ENCODE measurements at regions not wholly inside any gene's neighbourhood (a gene's known extent, or its start where the extent isn't known, plus 50 kb on each side); places are given as distances from the start of the nearest gene placed in this dataset.
"Not testable (repeated sequence)": the region's sequence is repeated elsewhere in the genome, so short reads cannot be mapped to it uniquely, and the experiment has no call there.

- ChIA-PET POLR2A (no interaction called here), CTCF (no interaction called here)
- TF ChIP-seq CTCF (IDR thresholded peaks at IDR 0.05; ENCODE audit: insufficient read depth in 1 of 2, low read depth in 1 of 2, low read length in 1 of 2, severe bottlenecking in 1 of 2, unreplicated experiment in 1 of 2): no peak
Observed at GRCh38 chr2:175805442-175806124, 196.5 kb downstream of the LNPK start.

GRCh38 chr2:175804122-175804521 is 197.9 kb downstream of the LNPK start:
- TF ChIP-seq CTCF (IDR thresholded peaks at IDR 0.05; ENCODE audit: insufficient read depth in 1 of 2, low read depth in 1 of 2, low read length in 1 of 2, severe bottlenecking in 1 of 2, unreplicated experiment in 1 of 2): no peak
- H3K9me3 ChIP-seq: no peaks in the 10 kb centered on the region
- no peaks in the 10 kb centered on the region for H3K27me3 ChIP-seq (replicated peaks; ENCODE audit: control insufficient read depth, insufficient read depth, low read length)
- Mint-ChIP-seq H3K4me1 (ENCODE audit: low read depth, unreplicated experiment) (peaks cover 6% of the 10 kb centered on the region), H3K9me3 (ENCODE audit: unreplicated experiment) (no peaks in the 10 kb centered on the region), H3K36me3 (ENCODE audit: insufficient read depth, unreplicated experiment) (no peaks in the 10 kb centered on the region), H3K27me3 (ENCODE audit: insufficient read depth, unreplicated experiment) (peaks cover 16% of the 10 kb centered on the region), H3K4me3 (ENCODE audit: unreplicated experiment) (no peak overlapping the region), H3K27ac (ENCODE audit: unreplicated experiment) (no peak overlapping the region)
- no peak overlapping the region for H3K4me3 ChIP-seq (ENCODE audit: low read depth, low read length)
- ChIA-PET POLR2A (no interaction called here), CTCF (no interaction called here)
- BruUV-seq (replicated peaks): no TSS peak
- H3K36me3 ChIP-seq (ENCODE audit: control insufficient read depth, insufficient read depth, low read length): no peaks in the 10 kb centered on the region
- intact Hi-C loops (cut with micrococcal nuclease; ENCODE audit: unreplicated experiment): loop anchor here (10.0 kb wide), 1 partner anchor 109 kb away; no protein-coding TSS in a partner anchor
- H3K4me1 ChIP-seq: no peaks in the 10 kb centered on the region
- no peak for DNase-seq

More at GRCh38 chr2:175805442-175806124, 196.5 kb downstream of the LNPK start:
- intact Hi-C loops (cut with micrococcal nuclease; ENCODE audit: unreplicated experiment): loop anchor here (10.0 kb wide), 1 partner anchor 111 kb away; no protein-coding TSS in a partner anchor
- Mint-ChIP-seq H3K9me3 (ENCODE audit: unreplicated experiment) (no peaks in the 10 kb centered on the region), H3K4me1 (ENCODE audit: low read depth, unreplicated experiment) (peaks cover 6% of the 10 kb centered on the region), H3K4me3 (ENCODE audit: unreplicated experiment) (no peak overlapping the region), H3K36me3 (ENCODE audit: insufficient read depth, unreplicated experiment) (no peaks in the 10 kb centered on the region), H3K27ac (ENCODE audit: unreplicated experiment) (no peak overlapping the region), H3K27me3 (ENCODE audit: insufficient read depth, unreplicated experiment) (peaks cover 14% of the 10 kb centered on the region)
- H3K27me3 ChIP-seq (replicated peaks; ENCODE audit: control insufficient read depth, insufficient read depth, low read length): no peaks in the 10 kb centered on the region
- no peak for DNase-seq
- H3K4me3 ChIP-seq (ENCODE audit: low read depth, low read length): no peak overlapping the region
- H3K4me1 ChIP-seq: no peaks in the 10 kb centered on the region
- BruUV-seq (replicated peaks): no TSS peak
- no peaks in the 10 kb centered on the region for H3K36me3 ChIP-seq (ENCODE audit: control insufficient read depth, insufficient read depth, low read length)
- H3K9me3 ChIP-seq: no peaks in the 10 kb centered on the region

DNA sequence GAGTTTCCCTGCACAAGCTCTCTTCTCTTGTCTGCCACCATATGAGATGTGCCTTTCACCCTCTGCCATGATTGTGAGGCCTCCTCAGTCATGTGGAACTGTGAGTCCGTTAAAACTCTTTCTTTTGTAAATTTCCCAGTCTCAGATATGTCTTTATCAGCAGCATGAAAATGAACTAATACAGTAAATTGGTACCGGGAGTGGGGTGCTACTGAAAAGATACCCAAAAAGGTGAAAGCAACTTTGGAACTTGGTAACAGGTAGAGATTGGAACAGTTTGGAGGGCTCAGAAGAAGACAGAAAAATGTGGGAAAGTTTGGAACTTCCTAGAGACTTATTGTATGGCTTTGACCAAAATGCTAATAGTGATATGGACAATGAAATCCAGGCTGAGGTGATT is 205.6 kb downstream of the LNPK start:
- H3K4me3 Mint-ChIP-seq (ENCODE audit: unreplicated experiment); H3K36me3 ChIP-seq (ENCODE audit: control insufficient read depth, insufficient read depth, low read length); DNase-seq; H3K27me3 Mint-ChIP-seq (ENCODE audit: insufficient read depth, unreplicated experiment); CTCF ChIA-PET; intact Hi-C loops (cut with micrococcal nuclease; ENCODE audit: unreplicated experiment); BruUV-seq (replicated peaks); H3K27me3 ChIP-seq (replicated peaks; ENCODE audit: control insufficient read depth, insufficient read depth, low read length); POLR2A ChIA-PET; H3K27ac Mint-ChIP-seq (ENCODE audit: unreplicated experiment); H3K4me1 ChIP-seq; H3K4me3 ChIP-seq (ENCODE audit: low read depth, low read length); H3K36me3 Mint-ChIP-seq (ENCODE audit: insufficient read depth, unreplicated experiment); H3K4me1 Mint-ChIP-seq (ENCODE audit: low read depth, unreplicated experiment): not testable (repeated sequence)
- H3K9me3 ChIP-seq: peaks cover 12% of the 10 kb centered on the region
- H3K9me3 Mint-ChIP-seq (ENCODE audit: unreplicated experiment): peaks cover 10% of the 10 kb centered on the region

Data from Caco-2 (cell line).